ENCODE measurements at regions not wholly inside any gene's neighbourhood (a gene's known extent, or its start where the extent isn't known, plus 50 kb on each side); places are given as distances from the start of the nearest gene placed in this dataset.

DNA sequence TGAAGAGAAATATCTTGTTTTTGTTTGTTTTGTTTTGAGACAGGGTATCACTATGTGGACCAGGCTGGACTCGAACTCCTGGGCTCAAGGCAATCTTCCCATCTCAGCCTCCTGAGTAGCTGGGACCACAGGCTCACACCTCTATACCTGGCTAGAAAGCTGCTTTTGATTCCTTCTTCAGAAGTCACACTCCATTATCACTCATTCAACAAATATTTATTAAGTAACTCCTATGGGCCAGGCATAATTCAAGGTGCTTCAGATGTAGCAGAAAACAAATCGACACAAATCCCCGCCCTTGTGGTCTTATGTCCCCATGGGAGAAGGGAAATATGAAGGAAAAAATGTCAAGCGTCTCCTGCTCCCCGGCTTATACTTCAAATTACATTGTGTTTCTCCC lies 72.6 kb upstream of the DHX15 start:
- Histone ChIP-seq H3K56ac (ENCODE audit: extremely low read depth, insufficient read depth, low read length) (no peak overlapping the region), H4K91ac (ENCODE audit: insufficient read depth, low read depth, low read length) (no peak overlapping the region), H3K9ac (ENCODE audit: low read depth, low read length) (no peak overlapping the region), H4K20me1 (ENCODE audit: insufficient read depth, low read length) (no peaks in the 10 kb centered on the region), H2BK120ac (ENCODE audit: low read depth, low read length) (no peak overlapping the region), H3K4me2 (ENCODE audit: low read depth, low read length) (no peak overlapping the region), H3K9me1 (ENCODE audit: insufficient read depth, low read length) (no peaks in the 10 kb centered on the region; the same call in 1 of the 2 replicates), H3K4me3 (ENCODE audit: insufficient read depth, low read depth, low read length) (no peak overlapping the region), H2AK5ac (ENCODE audit: low read depth, low read length) (no peak overlapping the region), H3K27me3 (ENCODE audit: control insufficient read depth, insufficient read depth, low read length) (peaks cover 6% of the 10 kb centered on the region; the same call in 1 of the 2 replicates), H3K4ac (ENCODE audit: low read depth, low read length) (no peak overlapping the region), H2AFZ (replicated peaks; ENCODE audit: low read length, poor library complexity) (no peak overlapping the region), H3K14ac (replicated peaks; ENCODE audit: low read depth, low read length) (no peak overlapping the region), H2AK9ac (replicated peaks; ENCODE audit: low read depth, low read length, poor library complexity) (peak overlapping the region; percentile 34), H3K36me3 (ENCODE audit: control insufficient read depth, insufficient read depth, low read length) (no peaks in the 10 kb centered on the region), H3K4me1 (ENCODE audit: control insufficient read depth, insufficient read depth, low read length) (peaks cover 6% of the 10 kb centered on the region), H3K23ac (ENCODE audit: low read depth, low read length) (no peak overlapping the region), H4K8ac (ENCODE audit: low read depth in 2 of 2, low read length in 2 of 2) (no peak overlapping the region), H3K18ac (ENCODE audit: low read depth, low read length) (no peak overlapping the region), H2BK5ac (ENCODE audit: low read depth, low read length, poor library complexity, severe bottlenecking) (no peak overlapping the region), H3K79me1 (ENCODE audit: low read depth in 1 of 2, low read length in 2 of 2) (no peaks in the 10 kb centered on the region), H3K9me3 (ENCODE audit: control insufficient read depth, insufficient read depth, low read length) (no peaks in the 10 kb centered on the region), H2BK20ac (ENCODE audit: low read depth, low read length) (no peak overlapping the region), H3K27ac (ENCODE audit: insufficient read depth, low read length) (no peak overlapping the region), H2BK15ac (ENCODE audit: low read depth, low read length) (no peak overlapping the region), H4K5ac (ENCODE audit: low read depth, low read length) (no peak overlapping the region)
- dilution Hi-C loops (cut with HindIII; ENCODE audit: low sequenced_read_pairs, unreplicated experiment) (no loop called here), intact Hi-C loops (cut with micrococcal nuclease) (no loop called here), in situ Hi-C loops (cut with MboI; ENCODE audit: low sequenced_read_pairs) (no loop called here)
- ChIA-PET CTCF (interaction anchor here (0.7 kb wide), 1 partner anchor 14 kb away, joined by 3 read pairs; no protein-coding TSS in a partner anchor), POLR2A (ENCODE audit: unreplicated experiment) (interaction anchor here (0.7 kb wide), 2 partner anchors 83 to 413 kb away, joined by 5 to 6 read pairs; no protein-coding TSS in a partner anchor)
- no CpG with 5 or more reads among the region's 5 CpGs for WGBS, 2 experiments (ENCODE audit: extremely low coverage in 2 of 2, insufficient read length in 1 of 2)
- no TSS peak for BruUV-seq (replicated peaks)
- TF ChIP-seq RCOR1 (IDR thresholded peaks at IDR 0.05; ENCODE audit: insufficient replicate concordance, low read length) (no peak), MAZ (IDR thresholded peaks at IDR 0.05; ENCODE audit: borderline replicate concordance, low read depth, low read length) (no peak), RFX5 (IDR thresholded peaks at IDR 0.05; ENCODE audit: low read depth, low read length) (no peak), CEBPB (IDR thresholded peaks at IDR 0.05; ENCODE audit: low read depth, low read length) (no peak), BHLHE40 (IDR thresholded peaks at IDR 0.05; ENCODE audit: low read depth, low read length) (no peak), POLR2A (IDR thresholded peaks at IDR 0.05; ENCODE audit: low read depth, low read length) (no peak), RAD21 (IDR thresholded peaks at IDR 0.05; ENCODE audit: low read length) (no peak), MAFK (IDR thresholded peaks at IDR 0.05; ENCODE audit: low read depth, low read length) (no peak), MXI1 (IDR thresholded peaks at IDR 0.05; ENCODE audit: borderline replicate concordance, low read depth, low read length) (no peak), NFE2L2 (IDR thresholded peaks at IDR 0.05; ENCODE audit: low read depth, low read length) (no peak), FOS (IDR thresholded peaks at IDR 0.05; ENCODE audit: low read depth, low read length) (no peak), SMC3 (IDR thresholded peaks at IDR 0.05; ENCODE audit: low read depth, low read length) (no peak), CHD1 (IDR thresholded peaks at IDR 0.05; ENCODE audit: low read depth, low read length) (no peak)
- TF ChIP-seq, protein P1, sequence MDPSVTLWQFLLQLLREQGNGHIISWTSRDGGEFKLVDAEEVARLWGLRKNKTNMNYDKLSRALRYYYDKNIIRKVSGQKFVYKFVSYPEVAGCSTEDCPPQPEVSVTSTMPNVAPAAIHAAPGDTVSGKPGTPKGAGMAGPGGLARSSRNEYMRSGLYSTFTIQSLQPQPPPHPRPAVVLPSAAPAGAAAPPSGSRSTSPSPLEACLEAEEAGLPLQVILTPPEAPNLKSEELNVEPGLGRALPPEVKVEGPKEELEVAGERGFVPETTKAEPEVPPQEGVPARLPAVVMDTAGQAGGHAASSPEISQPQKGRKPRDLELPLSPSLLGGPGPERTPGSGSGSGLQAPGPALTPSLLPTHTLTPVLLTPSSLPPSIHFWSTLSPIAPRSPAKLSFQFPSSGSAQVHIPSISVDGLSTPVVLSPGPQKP (IDR thresholded peaks at IDR 0.05; ENCODE audit: borderline replicate concordance, low read depth, low read length), result no peak
- TF ChIP-seq, protein P2, sequence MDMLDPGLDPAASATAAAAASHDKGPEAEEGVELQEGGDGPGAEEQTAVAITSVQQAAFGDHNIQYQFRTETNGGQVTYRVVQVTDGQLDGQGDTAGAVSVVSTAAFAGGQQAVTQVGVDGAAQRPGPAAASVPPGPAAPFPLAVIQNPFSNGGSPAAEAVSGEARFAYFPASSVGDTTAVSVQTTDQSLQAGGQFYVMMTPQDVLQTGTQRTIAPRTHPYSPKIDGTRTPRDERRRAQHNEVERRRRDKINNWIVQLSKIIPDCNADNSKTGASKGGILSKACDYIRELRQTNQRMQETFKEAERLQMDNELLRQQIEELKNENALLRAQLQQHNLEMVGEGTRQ (IDR thresholded peaks at IDR 0.05; ENCODE audit: low read depth, low read length), result no peak
- TF ChIP-seq, protein P3, sequence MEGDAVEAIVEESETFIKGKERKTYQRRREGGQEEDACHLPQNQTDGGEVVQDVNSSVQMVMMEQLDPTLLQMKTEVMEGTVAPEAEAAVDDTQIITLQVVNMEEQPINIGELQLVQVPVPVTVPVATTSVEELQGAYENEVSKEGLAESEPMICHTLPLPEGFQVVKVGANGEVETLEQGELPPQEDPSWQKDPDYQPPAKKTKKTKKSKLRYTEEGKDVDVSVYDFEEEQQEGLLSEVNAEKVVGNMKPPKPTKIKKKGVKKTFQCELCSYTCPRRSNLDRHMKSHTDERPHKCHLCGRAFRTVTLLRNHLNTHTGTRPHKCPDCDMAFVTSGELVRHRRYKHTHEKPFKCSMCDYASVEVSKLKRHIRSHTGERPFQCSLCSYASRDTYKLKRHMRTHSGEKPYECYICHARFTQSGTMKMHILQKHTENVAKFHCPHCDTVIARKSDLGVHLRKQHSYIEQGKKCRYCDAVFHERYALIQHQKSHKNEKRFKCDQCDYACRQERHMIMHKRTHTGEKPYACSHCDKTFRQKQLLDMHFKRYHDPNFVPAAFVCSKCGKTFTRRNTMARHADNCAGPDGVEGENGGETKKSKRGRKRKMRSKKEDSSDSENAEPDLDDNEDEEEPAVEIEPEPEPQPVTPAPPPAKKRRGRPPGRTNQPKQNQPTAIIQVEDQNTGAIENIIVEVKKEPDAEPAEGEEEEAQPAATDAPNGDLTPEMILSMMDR (conservative IDR thresholded peaks at IDR 0.05; ENCODE audit: low read depth, low read length), result no peak
- DNase-seq (no peak), ATAC-seq (ENCODE audit: low read depth) (no peak)

All from IMR-90 (cell line).